OCI-LY3 (cell line): ENCODE measurements at regions not wholly inside any gene's neighbourhood (a gene's known extent, or its start where the extent isn't known, plus 50 kb on each side); places are given as distances from the start of the nearest gene placed in this dataset.

ENCODE experiments used
- CTCF ChIP-seq: fragments of 200-600, 300-600 bp; sonication (generic); IDR thresholded peaks from 2 replicates; pipeline ENCODE4 v1.5.1; 2014; ENCODE audit warnings: antibody characterized with exemption, low read length, low read depth
- EZH2phosphoT487 ChIP-seq: fragments of 200-600 bp; shearing (Covaris generic); IDR thresholded peaks from 2 replicates; pipeline ENCODE4 v1.6.1; 2018; ENCODE audit warnings: antibody characterized with exemption, mixed run types, low read depth

- no peak for TF ChIP-seq CTCF
- TF ChIP-seq EZH2phosphoT487, result no peak
These were observed 647.1 kb upstream of the SLITRK6 start for GRCh38 chr13:86446311-86446710.
